ENCODE measurements at regions not wholly inside any gene's neighbourhood (a gene's known extent, or its start where the extent isn't known, plus 50 kb on each side); places are given as distances from the start of the nearest gene placed in this dataset.
"Not testable (repeated sequence)": the region's sequence is repeated elsewhere in the genome, so short reads cannot be mapped to it uniquely, and the experiment has no call there.

- no CpG with 5 or more reads among the region's 2 CpGs for WGBS (ENCODE audit: insufficient coverage)
- not testable (repeated sequence) for H3K4me3 ChIP-seq (ENCODE audit: low read length); H3K27ac ChIP-seq (ENCODE audit: low read length); H3K4me1 ChIP-seq (ENCODE audit: control insufficient read depth, insufficient read depth, low read length); H3K9me3 ChIP-seq (replicated peaks; ENCODE audit: control insufficient read depth, low read depth, low read length); DNase-seq; H3K27me3 ChIP-seq (ENCODE audit: control insufficient read depth, insufficient read depth, low read length); H3K36me3 ChIP-seq (ENCODE audit: control insufficient read depth, insufficient read depth, low read length)
These were observed 167.5 kb upstream of the FRG2C start for GRCh38 chr3:75496600-75496999.

GRCh38 chr3:75500357-75500756, 163.8 kb upstream of the FRG2C start:
- DNase-seq; H3K27me3 ChIP-seq (ENCODE audit: control insufficient read depth, insufficient read depth, low read length); H3K36me3 ChIP-seq (ENCODE audit: control insufficient read depth, insufficient read depth, low read length); H3K9me3 ChIP-seq (replicated peaks; ENCODE audit: control insufficient read depth, low read depth, low read length); H3K4me1 ChIP-seq (ENCODE audit: control insufficient read depth, insufficient read depth, low read length); H3K27ac ChIP-seq (ENCODE audit: low read length); H3K4me3 ChIP-seq (ENCODE audit: low read length): not testable (repeated sequence)
- no CpG with 5 or more reads among the region's 4 CpGs for WGBS (ENCODE audit: insufficient coverage)

- DNase-seq, result not testable (repeated sequence)
These were observed 162.0 kb upstream of the FRG2C start for GRCh38 chr3:75502171-75502570.

GRCh38 chr3:75502769-75503756, 161.1 kb upstream of the FRG2C start:
- not testable (repeated sequence) for H3K27me3 ChIP-seq (ENCODE audit: control insufficient read depth, insufficient read depth, low read length); H3K9me3 ChIP-seq (replicated peaks; ENCODE audit: control insufficient read depth, low read depth, low read length); H3K4me1 ChIP-seq (ENCODE audit: control insufficient read depth, insufficient read depth, low read length); H3K36me3 ChIP-seq (ENCODE audit: control insufficient read depth, insufficient read depth, low read length)
- peak; percentile 61 for DNase-seq
- 29% methylated on average over 7 of the region's 18 CpGs for WGBS (ENCODE audit: insufficient coverage)
- Histone ChIP-seq H3K4me3 (ENCODE audit: low read length) (peak overlapping the region; percentile 14), H3K27ac (ENCODE audit: low read length) (peak overlapping the region; percentile 40)

More at GRCh38 chr3:75502171-75502570, 162.0 kb upstream of the FRG2C start:
- not testable (repeated sequence) for H3K27me3 ChIP-seq (ENCODE audit: control insufficient read depth, insufficient read depth, low read length); H3K4me1 ChIP-seq (ENCODE audit: control insufficient read depth, insufficient read depth, low read length); H3K36me3 ChIP-seq (ENCODE audit: control insufficient read depth, insufficient read depth, low read length); H3K4me3 ChIP-seq (ENCODE audit: low read length); H3K9me3 ChIP-seq (replicated peaks; ENCODE audit: control insufficient read depth, low read depth, low read length); H3K27ac ChIP-seq (ENCODE audit: low read length)
- WGBS (ENCODE audit: insufficient coverage), result 100% methylated on average over 1 of the region's 9 CpGs

GRCh38 chr3:75506603-75507002, 157.5 kb upstream of the FRG2C start:
- Histone ChIP-seq H3K4me3 (ENCODE audit: low read length) (no peak overlapping the region), H3K36me3 (ENCODE audit: control insufficient read depth, insufficient read depth, low read length) (no peaks in the 10 kb centered on the region), H3K9me3 (replicated peaks; ENCODE audit: control insufficient read depth, low read depth, low read length) (peaks cover 4% of the 10 kb centered on the region), H3K27me3 (ENCODE audit: control insufficient read depth, insufficient read depth, low read length) (no peaks in the 10 kb centered on the region), H3K27ac (ENCODE audit: low read length) (no peak overlapping the region), H3K4me1 (ENCODE audit: control insufficient read depth, insufficient read depth, low read length) (peaks cover 2% of the 10 kb centered on the region)
- 91% methylated on average over 10 of the region's 21 CpGs for WGBS (ENCODE audit: insufficient coverage)
- no peak for DNase-seq

- not testable (repeated sequence) for H3K27me3 ChIP-seq (ENCODE audit: control insufficient read depth, insufficient read depth, low read length); DNase-seq; H3K36me3 ChIP-seq (ENCODE audit: control insufficient read depth, insufficient read depth, low read length); H3K4me1 ChIP-seq (ENCODE audit: control insufficient read depth, insufficient read depth, low read length); H3K4me3 ChIP-seq (ENCODE audit: low read length); H3K27ac ChIP-seq (ENCODE audit: low read length); H3K9me3 ChIP-seq (replicated peaks; ENCODE audit: control insufficient read depth, low read depth, low read length)
- WGBS (ENCODE audit: insufficient coverage), result no CpG with 5 or more reads among the region's 2 CpGs
These were observed 156.2 kb upstream of the FRG2C start for GRCh38 chr3:75507956-75508355.

GRCh38 chr3:75527657-75528056, 136.5 kb upstream of the FRG2C start:
- H3K36me3 ChIP-seq (ENCODE audit: control insufficient read depth, insufficient read depth, low read length); H3K4me1 ChIP-seq (ENCODE audit: control insufficient read depth, insufficient read depth, low read length); DNase-seq; H3K27ac ChIP-seq (ENCODE audit: low read length); H3K9me3 ChIP-seq (replicated peaks; ENCODE audit: control insufficient read depth, low read depth, low read length); H3K4me3 ChIP-seq (ENCODE audit: low read length); H3K27me3 ChIP-seq (ENCODE audit: control insufficient read depth, insufficient read depth, low read length): not testable (repeated sequence)

GRCh38 chr3:75552095-75552494, 112.0 kb upstream of the FRG2C start:
- not testable (repeated sequence) for H3K36me3 ChIP-seq (ENCODE audit: control insufficient read depth, insufficient read depth, low read length); H3K27ac ChIP-seq (ENCODE audit: low read length); H3K4me1 ChIP-seq (ENCODE audit: control insufficient read depth, insufficient read depth, low read length); H3K27me3 ChIP-seq (ENCODE audit: control insufficient read depth, insufficient read depth, low read length); H3K4me3 ChIP-seq (ENCODE audit: low read length); H3K9me3 ChIP-seq (replicated peaks; ENCODE audit: control insufficient read depth, low read depth, low read length)
- WGBS (ENCODE audit: insufficient coverage), result 95% methylated on average over 3 of the region's 11 CpGs
- peak; percentile 1 for DNase-seq

- not testable (repeated sequence) for H3K27ac ChIP-seq (ENCODE audit: low read length); H3K9me3 ChIP-seq (replicated peaks; ENCODE audit: control insufficient read depth, low read depth, low read length); H3K4me1 ChIP-seq (ENCODE audit: control insufficient read depth, insufficient read depth, low read length); DNase-seq; H3K4me3 ChIP-seq (ENCODE audit: low read length); H3K27me3 ChIP-seq (ENCODE audit: control insufficient read depth, insufficient read depth, low read length); H3K36me3 ChIP-seq (ENCODE audit: control insufficient read depth, insufficient read depth, low read length)
- WGBS (ENCODE audit: insufficient coverage), result 95% methylated on average over 2 of the region's 3 CpGs
These were observed 99.7 kb upstream of the FRG2C start for GRCh38 chr3:75564427-75564826.

- H3K9me3 ChIP-seq (replicated peaks; ENCODE audit: control insufficient read depth, low read depth, low read length); H3K4me1 ChIP-seq (ENCODE audit: control insufficient read depth, insufficient read depth, low read length): not testable (repeated sequence)
- no CpG with 5 or more reads among the region's 7 CpGs for WGBS (ENCODE audit: insufficient coverage)
These were observed 91.8 kb upstream of the FRG2C start for GRCh38 chr3:75572303-75572702.

GRCh38 chr3:75579091-75579490, 85.0 kb upstream of the FRG2C start:
- WGBS (ENCODE audit: insufficient coverage), result no CpG with 5 or more reads among the region's 10 CpGs
- H3K27me3 ChIP-seq (ENCODE audit: control insufficient read depth, insufficient read depth, low read length); H3K36me3 ChIP-seq (ENCODE audit: control insufficient read depth, insufficient read depth, low read length); H3K9me3 ChIP-seq (replicated peaks; ENCODE audit: control insufficient read depth, low read depth, low read length); H3K27ac ChIP-seq (ENCODE audit: low read length); H3K4me3 ChIP-seq (ENCODE audit: low read length); H3K4me1 ChIP-seq (ENCODE audit: control insufficient read depth, insufficient read depth, low read length); DNase-seq: not testable (repeated sequence)

More at GRCh38 chr3:75572303-75572702, 91.8 kb upstream of the FRG2C start:
- DNase-seq; H3K36me3 ChIP-seq (ENCODE audit: control insufficient read depth, insufficient read depth, low read length); H3K4me3 ChIP-seq (ENCODE audit: low read length); H3K27ac ChIP-seq (ENCODE audit: low read length); H3K27me3 ChIP-seq (ENCODE audit: control insufficient read depth, insufficient read depth, low read length): not testable (repeated sequence)
